Type B pancreatic cell (in vitro differentiated cells): ENCODE measurements at regions not wholly inside any gene's neighbourhood (a gene's known extent, or its start where the extent isn't known, plus 50 kb on each side); places are given as distances from the start of the nearest gene placed in this dataset.
"Not testable (repeated sequence)": the region's sequence is repeated elsewhere in the genome, so short reads cannot be mapped to it uniquely, and the experiment has no call there.

Experiments used
- DNase-seq: peaks from one replicate; pipeline ENCODE4 v3.0.0; 2021; ENCODE audit warnings: mixed read lengths; ENCODE audit not compliant: unreplicated experiment; ENCODE audit errors: extremely low spot score
- H3K27ac Mint-ChIP-seq: 2 replicates; pipeline ENCODE4 v1.8.0; 2021; ENCODE audit warnings: mild to moderate bottlenecking, mixed read lengths
- H3K27me3 Mint-ChIP-seq: 2 replicates; pipeline ENCODE4 v1.8.0; 2021; ENCODE audit warnings: mixed read lengths
- H3K36me3 Mint-ChIP-seq: 2 replicates; pipeline ENCODE4 v1.8.0; 2021; ENCODE audit warnings: mixed read lengths
- H3K4me1 Mint-ChIP-seq: one replicate; pipeline ENCODE4 v1.8.0; 2021; ENCODE audit warnings: mixed read lengths; ENCODE audit not compliant: unreplicated experiment
- H3K4me3 Mint-ChIP-seq: 2 replicates; pipeline ENCODE4 v1.8.0; 2021; ENCODE audit warnings: mild to moderate bottlenecking, mixed read lengths
- H3K9me3 Mint-ChIP-seq: 2 replicates; pipeline ENCODE4 v1.8.0; 2021; ENCODE audit warnings: mixed read lengths
- TF ChIP-seq, protein P1 (sequence below): fragments of 200-600 bp; sonication (generic); conservative IDR thresholded peaks from 2 replicates; pipeline ENCODE4 v1.5.0; 2021; ENCODE audit warnings: antibody characterized with exemption, mild to moderate bottlenecking

DNA sequence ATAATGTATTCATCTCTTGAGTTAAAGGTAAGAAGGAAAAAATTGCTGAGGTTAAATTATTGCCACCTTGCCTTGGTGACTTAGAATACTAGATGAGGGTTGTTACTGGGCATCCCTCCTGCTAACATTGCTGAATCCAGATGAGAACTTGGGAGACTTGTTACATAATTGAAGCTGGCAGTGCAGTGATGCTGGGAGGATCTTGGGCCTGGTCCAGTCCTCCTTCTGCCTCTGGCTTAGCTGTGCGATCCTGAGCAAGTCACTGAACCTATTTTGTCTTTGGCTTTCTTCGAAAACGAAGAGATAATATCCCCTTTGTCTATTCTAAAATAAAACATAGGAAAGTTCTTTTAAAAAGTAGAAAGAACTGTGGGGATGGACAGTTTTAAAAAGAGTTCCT lies 244.9 kb upstream of the NRIP1 start:
- Mint-ChIP-seq H3K36me3 (no peaks in the 10 kb centered on the region), H3K9me3 (no peaks in the 10 kb centered on the region), H3K27ac (no peak overlapping the region), H3K4me3 (no peak overlapping the region), H3K4me1 (no peaks in the 10 kb centered on the region), H3K27me3 (no peaks in the 10 kb centered on the region)
- TF ChIP-seq, protein P1, sequence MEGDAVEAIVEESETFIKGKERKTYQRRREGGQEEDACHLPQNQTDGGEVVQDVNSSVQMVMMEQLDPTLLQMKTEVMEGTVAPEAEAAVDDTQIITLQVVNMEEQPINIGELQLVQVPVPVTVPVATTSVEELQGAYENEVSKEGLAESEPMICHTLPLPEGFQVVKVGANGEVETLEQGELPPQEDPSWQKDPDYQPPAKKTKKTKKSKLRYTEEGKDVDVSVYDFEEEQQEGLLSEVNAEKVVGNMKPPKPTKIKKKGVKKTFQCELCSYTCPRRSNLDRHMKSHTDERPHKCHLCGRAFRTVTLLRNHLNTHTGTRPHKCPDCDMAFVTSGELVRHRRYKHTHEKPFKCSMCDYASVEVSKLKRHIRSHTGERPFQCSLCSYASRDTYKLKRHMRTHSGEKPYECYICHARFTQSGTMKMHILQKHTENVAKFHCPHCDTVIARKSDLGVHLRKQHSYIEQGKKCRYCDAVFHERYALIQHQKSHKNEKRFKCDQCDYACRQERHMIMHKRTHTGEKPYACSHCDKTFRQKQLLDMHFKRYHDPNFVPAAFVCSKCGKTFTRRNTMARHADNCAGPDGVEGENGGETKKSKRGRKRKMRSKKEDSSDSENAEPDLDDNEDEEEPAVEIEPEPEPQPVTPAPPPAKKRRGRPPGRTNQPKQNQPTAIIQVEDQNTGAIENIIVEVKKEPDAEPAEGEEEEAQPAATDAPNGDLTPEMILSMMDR: no peak
- no peak for DNase-seq

DNA sequence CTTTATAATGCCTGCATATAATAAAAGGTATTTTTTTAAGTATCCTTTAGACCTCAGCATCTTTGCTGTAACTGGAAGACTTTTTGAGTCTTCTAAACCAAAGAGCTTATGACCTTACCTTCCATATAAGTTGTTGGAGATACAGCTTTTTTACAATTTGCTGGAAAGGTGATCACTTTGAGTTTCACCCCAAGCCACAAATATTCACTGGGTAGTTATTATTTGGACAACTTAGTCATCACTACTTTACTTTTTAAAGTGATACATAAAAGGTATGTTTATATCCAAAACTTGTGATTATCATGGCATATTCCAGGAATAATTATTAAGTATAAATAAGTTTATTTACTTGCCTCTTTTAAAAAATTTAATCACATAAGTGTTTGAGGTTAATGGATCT lies 246.7 kb upstream of the NRIP1 start:
- no peak overlapping the region for H3K27ac Mint-ChIP-seq
- DNase-seq: no peak
- H3K27me3 Mint-ChIP-seq: no peaks in the 10 kb centered on the region
- TF ChIP-seq, protein P1: no peak
- no peak overlapping the region for H3K4me3 Mint-ChIP-seq
- H3K9me3 Mint-ChIP-seq: no peaks in the 10 kb centered on the region
- H3K4me1 Mint-ChIP-seq: no peaks in the 10 kb centered on the region
- H3K36me3 Mint-ChIP-seq: no peaks in the 10 kb centered on the region

DNA sequence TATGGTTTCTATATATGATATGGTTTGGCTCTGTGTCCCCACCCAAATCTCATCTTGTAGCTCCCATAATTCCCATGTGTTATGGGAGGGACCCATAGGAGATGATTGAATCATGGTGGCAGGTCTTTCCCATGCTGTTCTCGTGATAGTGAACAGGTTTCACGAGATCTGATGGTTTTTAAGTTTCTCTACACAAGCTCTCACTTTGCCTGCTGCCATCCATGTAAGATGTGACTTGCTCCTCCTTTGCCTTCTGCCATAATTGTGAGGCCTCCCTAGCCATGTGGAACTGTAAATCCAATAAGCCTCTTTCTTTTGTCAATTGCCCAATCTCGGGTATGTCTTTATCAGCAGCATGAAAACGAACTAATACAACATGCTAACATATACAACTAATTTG lies 252.2 kb upstream of the NRIP1 start:
- H3K9me3 Mint-ChIP-seq, H3K4me3 Mint-ChIP-seq, H3K27me3 Mint-ChIP-seq, H3K27ac Mint-ChIP-seq, H3K36me3 Mint-ChIP-seq, DNase-seq, H3K4me1 Mint-ChIP-seq: not testable (repeated sequence)

DNA sequence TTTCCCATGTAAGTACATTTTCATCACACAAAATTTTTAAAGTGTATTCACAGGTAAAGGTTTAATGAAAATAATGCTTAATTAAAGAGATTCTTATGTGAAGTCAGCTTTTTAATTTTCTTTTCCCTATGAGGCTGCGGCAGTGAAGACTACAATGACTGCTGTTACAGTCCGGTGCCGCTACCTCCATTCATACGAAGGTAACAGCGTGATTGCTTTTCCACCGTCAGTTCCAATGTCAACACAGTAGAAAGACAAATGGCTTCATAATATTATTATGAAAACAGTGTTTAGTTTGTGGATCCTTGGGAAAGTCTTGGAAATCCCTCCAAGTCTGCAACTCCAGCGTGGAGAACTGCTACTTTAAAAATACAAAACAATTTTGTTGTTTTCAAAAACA lies 254.9 kb upstream of the NRIP1 start:
- Mint-ChIP-seq H3K36me3 (no peaks in the 10 kb centered on the region), H3K4me3 (no peak overlapping the region), H3K27ac (no peak overlapping the region), H3K9me3 (no peaks in the 10 kb centered on the region), H3K4me1 (no peaks in the 10 kb centered on the region), H3K27me3 (no peaks in the 10 kb centered on the region)
- DNase-seq: no peak
- TF ChIP-seq, protein P1: no peak

DNA sequence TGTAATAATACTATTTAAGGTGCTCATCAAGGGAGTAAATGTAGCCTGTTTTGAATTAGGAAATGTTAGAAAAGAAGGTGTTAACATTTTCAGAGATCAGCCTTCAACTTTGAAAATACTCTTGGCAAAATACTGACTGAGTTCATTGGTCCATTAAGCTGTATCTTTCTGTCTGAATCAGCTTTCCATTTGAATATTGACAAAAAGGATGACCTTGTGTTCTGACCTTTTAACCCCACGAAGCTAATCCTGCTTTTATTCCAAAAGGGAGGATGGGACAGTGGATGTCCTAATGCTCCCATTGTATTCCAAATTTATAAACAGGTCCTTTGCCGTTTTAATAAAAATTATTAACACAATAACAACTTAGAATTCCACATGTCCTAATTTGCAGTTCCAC lies 259.7 kb upstream of the NRIP1 start:
- no peaks in the 10 kb centered on the region for H3K27me3 Mint-ChIP-seq
- H3K4me1 Mint-ChIP-seq: no peaks in the 10 kb centered on the region
- no peak overlapping the region for H3K27ac Mint-ChIP-seq
- H3K36me3 Mint-ChIP-seq: no peaks in the 10 kb centered on the region
- TF ChIP-seq, protein P1: no peak
- no peak for DNase-seq
- no peaks in the 10 kb centered on the region for H3K9me3 Mint-ChIP-seq
- no peak overlapping the region for H3K4me3 Mint-ChIP-seq

DNA sequence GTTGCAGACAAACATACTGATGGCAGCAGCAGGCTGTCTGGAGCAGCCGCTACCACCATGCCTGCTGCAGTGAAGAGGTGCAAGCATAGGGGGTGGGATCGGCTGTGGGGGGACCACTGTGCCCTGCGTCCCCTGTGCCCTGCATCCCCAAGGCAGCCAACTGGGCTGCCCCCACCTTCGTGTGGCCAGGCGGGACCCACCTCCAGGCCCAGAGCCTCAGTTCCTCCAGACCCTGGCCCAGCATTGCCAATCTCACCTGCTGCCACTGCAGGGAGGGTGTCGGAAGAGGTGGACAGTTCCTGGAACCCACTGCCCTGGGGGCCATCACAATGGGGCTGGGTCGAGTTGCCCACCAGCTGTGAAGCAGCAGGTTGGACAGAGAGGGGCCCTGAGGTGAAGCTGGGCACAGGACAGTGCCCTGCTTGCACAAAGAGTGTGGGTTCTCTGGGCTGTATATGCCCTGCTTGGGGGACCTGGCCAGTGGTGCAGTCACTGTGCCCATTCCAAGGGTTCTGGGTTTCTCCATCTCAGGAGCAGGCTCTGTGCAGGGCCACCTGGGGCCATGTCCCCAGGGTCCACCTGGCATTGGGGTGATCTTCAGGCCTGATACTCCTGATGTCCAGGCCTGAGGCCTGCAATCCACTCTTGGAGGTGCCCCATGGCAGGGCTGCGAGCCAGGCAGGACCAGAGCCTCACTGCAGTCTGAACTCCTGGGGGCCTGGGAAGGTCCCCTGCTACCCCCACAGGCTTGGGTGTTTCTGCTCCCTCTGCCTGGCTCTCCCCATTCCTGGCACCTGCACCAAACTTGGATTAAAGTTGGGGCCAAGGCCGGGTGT lies 261.4 kb upstream of the NRIP1 start:
- TF ChIP-seq, protein P1: no peak
- H3K4me3 Mint-ChIP-seq: no peak overlapping the region
- H3K27me3 Mint-ChIP-seq: no peaks in the 10 kb centered on the region
- H3K4me1 Mint-ChIP-seq: no peaks in the 10 kb centered on the region
- H3K9me3 Mint-ChIP-seq: no peaks in the 10 kb centered on the region
- no peaks in the 10 kb centered on the region for H3K36me3 Mint-ChIP-seq
- no peak overlapping the region for H3K27ac Mint-ChIP-seq
- DNase-seq: no peak
